GM18873 (cell line): ENCODE measurements at regions not wholly inside any gene's neighbourhood (a gene's known extent, or its start where the extent isn't known, plus 50 kb on each side); places are given as distances from the start of the nearest gene placed in this dataset.

ENCODE experiments used
- ATAC-seq: cut with Tn5 transposase; IDR thresholded peaks from one replicate; pipeline ENCODE4 v1.9.1; 2021; ENCODE audit warnings: mild to moderate bottlenecking, moderate library complexity, moderate number of reproducible peaks; ENCODE audit not compliant: unreplicated experiment, low FRiP score

DNA sequence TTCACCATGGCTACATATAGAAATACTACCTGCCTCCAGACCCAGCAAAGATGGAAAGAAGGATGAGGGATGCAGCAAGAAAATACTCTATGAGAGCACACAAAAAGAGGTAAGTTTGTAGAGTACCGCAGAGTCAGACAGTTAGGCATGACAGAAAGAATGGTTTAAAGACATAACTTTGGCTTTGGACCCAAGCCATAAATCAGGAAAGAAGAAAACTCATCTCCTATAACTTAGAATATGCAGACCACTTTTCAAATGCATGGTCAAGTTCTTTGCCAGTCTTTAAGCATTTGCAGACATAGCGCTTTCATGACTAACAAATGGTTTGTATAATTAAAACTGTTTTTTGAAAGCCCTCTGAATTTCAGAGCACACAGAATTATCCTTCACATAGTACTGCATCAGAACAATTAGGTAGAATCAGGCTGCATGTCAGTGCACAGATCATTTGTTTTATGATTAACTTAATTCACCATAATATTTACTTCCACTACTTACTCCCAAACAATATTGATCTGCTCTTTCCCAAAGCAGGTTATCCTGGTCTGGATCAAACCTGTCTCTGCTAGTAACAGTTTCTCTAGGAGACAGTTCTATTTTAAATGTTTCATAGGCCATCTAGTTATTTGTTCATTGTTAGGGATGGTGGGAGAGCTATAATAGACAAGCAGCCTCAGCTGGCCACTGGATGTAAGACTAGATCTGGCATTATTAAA lies 280.7 kb upstream of the NR5A2 start:
- no peak for ATAC-seq

DNA sequence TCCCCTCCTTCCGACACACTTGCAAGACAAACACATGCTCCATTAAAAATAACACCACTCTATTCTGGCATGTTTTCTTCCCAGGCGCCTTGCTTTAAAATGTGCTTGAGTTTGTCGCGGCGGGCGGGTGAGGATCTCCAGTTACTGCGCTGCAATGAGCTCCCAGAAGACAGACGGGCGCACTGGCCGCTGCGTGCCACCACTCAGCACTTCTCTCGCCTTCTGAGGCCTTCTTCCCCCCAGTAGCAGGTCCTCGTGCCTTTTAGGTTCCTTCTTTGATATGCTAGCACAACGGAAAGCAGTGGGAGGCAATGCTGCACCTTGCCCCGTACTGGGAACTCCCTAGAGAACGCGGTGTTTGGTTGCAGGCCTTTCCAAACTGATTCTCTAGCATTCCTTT lies 279.5 kb upstream of the NR5A2 start:
- no peak for ATAC-seq

DNA sequence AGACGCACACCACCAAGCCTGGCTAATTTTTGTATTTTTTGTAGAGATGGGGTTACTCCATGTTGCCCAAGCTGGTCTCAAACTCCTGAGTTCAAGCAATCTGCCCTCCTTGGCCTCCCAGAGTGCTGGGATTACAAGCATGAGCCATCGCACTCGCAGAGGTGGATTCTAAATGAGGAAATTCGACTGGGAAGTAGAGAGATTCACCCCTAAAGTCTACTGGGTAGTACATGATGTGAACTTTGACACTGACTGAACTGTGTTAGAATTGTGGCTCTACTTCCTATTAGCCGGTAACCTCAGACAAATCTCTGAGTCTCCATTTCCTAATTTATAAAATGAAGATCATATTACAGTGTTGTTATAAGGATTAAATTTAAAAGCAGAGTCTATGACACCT lies 276.0 kb upstream of the NR5A2 start:
- no peak for ATAC-seq

DNA sequence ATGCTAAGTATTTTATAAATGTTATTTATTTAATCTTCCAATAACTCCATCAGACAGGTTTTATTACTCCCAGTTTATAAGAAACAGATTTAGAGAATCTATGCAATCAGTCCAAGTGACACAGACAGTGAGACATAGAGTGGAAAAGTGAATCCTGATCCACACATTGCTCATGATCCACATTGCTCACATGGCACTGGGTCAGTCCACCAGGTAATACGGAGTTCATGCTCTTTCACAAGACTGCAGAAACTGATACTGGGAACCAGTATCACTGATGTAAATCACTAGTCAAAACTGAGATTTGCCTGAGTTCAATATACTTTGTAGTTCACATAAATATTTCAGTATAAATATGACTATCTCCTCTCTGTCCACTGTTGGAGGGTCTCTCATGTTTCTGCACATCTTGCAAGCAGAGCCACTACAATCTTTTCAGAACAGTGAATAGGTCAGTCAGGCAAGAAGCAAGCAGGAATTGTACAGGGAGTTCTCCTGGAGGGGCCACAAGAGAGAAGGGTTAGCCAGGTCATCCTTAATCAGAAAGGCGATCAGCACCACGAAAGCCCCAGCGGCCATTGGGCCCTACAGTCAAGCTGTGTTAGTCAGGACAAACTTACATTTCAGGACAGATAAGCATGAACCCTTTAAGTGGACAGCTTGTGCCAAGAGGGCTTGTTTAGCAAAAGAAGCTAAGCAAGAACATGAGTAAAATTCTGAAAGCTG lies 275.4 kb upstream of the NR5A2 start:
- no peak for ATAC-seq

DNA sequence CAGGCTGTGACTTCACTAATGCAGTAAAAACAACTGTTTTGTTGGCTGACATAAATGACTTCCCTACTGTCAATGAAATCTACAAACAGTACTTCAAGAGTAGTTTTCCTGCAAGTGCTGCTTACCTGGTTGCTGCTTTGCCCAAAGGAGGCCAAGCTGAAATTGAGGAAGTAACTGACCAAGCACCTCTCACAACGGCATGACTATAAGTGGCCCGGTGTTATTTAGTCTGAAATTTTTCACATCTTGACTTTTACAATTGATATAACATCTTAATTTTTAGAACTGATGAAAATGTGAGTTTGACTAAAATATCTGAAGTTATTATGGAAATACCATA lies 274.9 kb upstream of the NR5A2 start:
- no peak for ATAC-seq

DNA sequence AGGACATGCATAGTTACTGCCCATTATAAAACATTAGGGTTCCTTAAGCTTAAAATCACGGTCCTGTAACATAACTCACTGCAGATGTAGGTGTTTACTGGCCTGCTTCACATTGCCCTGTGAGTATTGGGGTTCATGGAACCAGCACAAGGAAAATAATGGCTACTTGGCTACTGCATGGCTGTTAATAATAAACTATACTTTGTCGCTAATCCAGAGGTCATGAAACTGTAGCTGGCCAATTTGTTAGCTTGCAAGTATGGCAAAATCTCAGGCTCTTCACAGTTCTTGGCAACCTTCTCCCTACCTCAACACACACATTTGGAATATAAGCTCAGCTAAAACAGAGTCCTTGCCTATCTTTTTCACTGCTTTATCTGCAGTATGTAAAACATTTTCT lies 274.0 kb upstream of the NR5A2 start:
- no peak for ATAC-seq

DNA sequence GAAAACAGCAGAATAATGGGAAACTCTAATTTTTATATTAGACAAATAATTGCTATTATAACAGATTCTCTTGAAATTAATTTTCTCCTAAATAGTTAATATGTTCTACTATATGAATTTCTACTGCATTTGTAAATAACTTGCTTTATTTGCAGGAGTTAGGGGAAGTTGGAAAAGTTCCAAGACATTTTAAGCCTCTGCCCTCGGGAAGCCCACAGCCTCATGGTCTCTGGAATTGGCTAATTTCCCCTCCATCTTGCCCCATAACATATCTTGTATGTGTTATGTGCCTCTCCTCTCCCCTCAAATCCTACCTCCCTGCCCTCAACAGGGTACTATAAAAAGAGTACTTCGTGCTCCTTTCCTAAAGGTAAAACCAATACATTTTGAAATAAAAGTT lies 271.4 kb upstream of the NR5A2 start:
- ATAC-seq: no peak

DNA sequence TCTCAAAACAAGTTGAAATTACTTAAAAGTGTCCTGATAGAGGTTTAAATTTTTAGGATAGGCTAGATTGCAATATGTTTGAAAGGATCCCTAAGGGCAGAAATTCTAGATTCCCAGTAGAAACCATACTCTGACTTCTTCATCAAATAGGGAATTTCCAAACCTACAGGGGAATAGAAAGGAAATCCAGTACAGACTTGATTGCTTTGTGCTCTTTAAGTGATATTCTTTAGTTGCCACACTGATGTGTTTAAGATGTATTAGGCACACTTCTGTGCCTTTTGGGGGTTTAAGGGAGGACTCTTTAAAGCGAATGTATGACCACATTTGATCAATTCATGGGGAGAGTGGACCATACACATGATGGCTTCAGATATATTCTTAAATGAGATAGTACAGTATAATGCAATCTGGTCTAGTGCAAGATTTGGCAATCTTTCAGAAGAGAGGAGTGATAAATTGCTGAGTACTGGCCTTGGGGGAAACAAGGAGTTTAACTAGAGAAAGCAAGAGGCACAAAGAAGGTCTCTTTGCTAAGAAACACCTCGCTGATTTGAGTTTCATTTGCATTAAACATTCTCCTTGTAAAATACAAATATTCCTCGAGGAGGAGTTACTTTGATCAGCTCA lies 268.8 kb upstream of the NR5A2 start:
- no peak for ATAC-seq

DNA sequence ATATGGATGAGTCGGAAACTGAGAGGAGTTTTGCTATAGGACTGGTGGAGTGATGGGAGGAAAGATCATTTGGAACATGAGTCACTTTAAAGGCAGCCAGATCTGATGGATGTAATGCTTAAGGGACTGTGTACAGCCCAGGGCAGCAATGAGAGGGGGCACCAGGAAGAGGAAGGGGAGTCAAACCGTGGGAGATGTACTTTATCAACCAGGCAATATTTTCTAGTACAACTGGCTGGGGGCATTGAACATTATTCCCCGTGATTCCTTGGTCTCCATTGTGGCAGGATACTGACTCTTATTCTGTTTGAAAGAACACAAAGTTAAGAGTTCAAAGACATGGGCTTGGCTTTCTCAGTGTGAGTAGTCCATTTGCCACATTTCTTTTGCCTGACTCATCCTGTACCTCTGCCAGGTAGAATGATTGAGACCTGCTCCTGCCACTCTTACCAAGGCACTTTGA lies 268.2 kb upstream of the NR5A2 start:
- no peak for ATAC-seq

DNA sequence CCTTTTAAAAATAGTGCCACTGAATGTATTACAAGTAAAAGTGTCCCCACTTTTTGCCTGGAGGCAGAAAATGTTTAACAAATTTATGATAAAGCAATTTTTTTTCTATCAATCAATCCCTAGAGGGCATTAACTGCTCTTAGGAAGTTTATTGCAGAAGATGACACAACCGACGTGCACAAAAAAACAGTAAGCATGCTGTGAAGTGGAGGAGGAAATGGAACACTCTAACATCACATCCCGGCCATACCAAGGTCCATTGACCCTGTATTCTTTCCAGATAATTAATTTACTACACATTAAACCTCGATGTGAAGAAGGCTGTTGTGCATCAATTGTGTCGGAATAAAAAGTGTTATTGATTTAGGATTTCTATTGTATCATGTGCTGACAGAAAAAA lies 264.9 kb upstream of the NR5A2 start:
- ATAC-seq: no peak

DNA sequence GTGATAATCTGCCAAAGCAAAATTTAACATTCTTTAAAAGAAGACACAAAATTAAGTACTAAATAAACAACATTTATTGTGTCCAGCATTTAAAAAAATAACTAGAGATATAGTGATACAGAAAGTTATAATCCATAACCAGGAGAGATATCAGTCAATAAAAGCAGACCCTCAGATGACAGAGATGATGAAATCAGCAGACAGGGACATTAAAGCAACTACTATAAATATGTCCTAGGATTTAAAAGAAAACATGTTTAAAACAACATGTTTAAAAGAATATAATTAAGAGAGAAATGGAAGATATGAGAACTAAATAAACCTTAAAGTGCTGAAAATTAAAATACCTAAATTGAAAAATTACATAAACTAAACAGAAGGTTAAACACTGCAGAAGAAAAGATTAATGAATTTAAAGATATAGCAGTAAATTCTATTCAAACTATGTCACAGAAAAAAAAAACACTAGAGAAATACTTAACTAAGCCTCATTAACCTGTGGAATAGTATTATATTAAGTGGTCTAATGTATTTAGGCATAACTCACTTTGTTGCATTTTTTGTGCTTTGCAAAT lies 261.2 kb upstream of the NR5A2 start:
- no peak for ATAC-seq

DNA sequence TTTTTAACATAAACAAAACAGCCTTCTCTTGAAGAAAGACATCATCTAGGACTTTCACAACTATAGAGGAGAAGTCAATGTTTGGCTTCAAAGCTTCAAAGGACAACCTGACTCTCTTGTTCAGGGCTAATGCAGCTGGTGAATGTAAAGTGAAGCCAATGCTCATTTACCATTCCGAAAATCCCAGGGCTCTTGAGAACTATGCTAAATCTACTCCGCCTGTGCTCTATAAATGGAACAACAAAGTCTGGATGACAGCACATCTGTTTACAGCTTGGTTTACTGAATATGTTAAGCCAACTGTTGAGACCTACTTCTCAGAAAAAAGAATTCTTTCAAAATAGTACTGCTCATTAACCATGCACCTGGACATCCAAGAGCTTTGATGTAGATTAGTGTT lies 259.8 kb upstream of the NR5A2 start:
- ATAC-seq: no peak

DNA sequence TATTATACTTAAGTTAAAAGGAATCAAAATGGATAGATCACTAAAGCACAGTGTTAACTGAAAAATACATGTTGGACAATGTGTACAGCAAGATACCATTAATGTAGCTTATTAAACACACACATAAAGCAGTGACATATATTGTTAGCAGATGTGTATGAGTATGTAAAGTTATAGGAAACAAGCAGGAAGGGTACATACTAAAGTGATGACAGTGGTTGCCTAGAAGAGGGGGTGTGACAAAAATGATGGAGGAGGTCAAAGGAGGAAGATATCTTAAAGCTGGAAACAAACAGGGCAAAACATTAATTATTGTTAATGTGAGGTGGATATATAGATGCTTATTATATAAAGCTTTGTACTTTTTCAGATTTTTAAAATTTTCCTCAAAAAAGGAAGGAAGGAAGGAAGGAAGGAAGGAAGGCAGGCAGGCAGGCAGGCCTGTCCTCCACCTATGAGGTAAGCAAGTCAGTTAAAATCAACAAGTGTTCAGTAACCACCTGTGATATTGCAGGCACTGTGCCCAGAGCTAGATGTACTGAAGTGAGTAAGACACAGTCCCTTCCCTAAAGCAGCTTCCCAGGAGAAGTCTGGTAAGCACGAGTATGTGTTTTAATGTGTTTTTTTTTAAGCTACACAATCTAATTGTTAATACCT lies 252.9 kb upstream of the NR5A2 start:
- no peak for ATAC-seq

DNA sequence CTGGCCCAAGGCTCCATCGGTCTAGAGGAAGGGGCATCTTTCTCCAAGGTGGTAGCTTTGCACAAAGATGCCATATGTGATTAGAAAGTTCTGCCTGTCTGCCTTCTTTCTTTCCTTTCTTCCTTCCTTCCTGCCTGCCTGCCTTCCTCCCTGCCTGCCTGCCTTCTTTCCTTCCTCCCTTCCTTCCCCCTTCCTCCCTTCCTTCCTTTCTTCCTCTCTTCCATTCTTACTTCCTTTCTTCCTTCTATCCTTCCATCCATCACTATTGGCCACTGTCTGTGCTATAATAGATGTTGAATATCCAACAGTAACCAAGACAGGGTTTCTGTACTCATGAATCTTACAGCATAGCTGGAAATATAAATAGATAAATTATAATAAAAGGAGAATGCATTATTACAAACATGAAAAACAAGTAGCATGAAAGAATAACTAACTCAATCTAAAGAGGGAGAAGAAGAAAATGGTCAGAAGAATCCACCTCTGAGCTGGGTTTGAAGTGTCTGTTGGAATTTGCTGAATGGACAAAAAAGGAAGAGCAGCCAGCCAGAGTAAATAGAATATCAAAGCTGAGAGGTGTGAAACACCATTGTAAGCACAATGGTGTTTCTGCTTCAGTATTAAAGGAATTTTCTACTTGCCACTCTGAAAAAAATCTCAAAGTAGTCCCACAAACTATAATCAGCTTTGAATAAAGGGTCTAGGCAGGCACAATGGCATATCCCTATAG lies 250.6 kb upstream of the NR5A2 start:
- ATAC-seq: no peak

DNA sequence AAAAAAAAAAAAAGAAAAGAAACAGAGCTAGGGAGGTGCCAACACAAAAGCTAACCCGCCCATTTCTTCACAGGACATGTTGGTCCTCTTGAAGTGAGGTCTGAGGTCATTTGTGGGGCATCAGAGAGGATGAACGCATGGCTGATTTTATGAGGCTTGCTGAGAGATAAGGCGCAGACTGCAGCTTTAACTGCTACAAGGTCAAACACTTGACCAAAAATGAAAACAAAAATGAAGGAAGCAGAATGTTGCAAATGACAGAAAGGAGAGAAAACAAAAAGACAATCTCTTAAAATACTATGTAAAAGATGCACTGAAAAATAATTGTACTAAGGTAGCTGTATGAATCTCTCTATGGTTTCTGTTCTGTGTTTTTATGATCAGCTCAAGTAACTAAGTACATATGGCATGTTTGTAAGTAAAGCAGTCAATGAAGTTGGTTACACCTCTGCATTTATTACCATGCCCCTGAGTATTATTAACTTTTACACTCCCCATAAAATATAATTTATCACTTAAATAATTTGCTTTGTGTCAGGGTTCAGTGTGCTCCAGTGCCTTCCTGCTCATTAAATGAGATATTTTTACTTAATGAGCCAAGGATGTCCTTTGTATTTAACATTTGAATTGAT lies 249.1 kb upstream of the NR5A2 start:
- ATAC-seq: no peak

DNA sequence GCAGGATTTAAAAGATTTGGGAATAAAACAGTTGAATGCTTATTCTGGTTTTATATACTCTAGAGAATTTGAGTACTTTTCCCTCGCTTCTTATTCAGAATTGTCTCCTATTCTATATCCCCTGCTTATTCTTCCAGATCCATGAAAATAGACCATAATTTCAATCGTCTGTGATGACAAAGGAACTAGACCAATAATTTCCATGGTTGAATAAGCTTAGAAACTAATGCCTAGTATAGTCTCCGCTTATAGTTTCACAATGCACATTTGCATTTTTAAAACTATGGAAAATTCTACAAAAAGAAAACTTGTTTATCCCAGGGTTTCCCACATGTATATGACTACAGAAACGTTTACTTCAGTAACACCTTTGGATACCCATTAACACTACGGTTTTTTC lies 247.4 kb upstream of the NR5A2 start:
- ATAC-seq: no peak

DNA sequence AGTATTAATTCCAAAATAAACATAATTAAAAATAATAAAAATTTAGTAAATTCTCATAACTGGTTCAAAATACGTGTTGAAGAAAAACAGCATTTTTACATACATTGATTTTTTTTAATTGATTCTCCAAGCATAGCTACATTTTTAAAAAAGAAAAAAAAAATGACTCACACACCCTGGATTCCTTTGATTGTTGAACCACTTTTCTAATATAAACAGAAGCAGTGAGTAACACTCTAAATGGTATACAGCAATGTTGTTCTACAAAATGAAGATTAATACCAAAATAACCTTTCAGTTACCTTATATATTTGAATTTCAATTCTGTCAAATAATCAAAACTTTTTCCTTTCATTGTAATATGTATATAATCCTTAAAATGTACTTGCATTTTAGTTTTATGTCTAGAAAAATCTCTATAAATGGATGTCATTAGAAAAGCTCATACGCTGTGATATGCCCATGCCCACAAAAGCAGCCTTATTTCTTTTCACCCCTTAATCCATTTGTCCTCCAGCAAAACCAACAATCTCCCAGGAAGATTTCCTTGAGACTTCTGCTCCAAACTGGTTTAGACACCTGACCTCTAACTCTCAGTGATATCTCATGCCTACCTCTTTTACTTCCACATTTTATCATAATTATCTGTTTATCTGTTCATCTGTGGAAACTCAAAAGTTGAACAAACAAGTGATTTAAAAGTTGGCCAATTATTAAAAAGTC lies 246.4 kb upstream of the NR5A2 start:
- ATAC-seq: no peak

DNA sequence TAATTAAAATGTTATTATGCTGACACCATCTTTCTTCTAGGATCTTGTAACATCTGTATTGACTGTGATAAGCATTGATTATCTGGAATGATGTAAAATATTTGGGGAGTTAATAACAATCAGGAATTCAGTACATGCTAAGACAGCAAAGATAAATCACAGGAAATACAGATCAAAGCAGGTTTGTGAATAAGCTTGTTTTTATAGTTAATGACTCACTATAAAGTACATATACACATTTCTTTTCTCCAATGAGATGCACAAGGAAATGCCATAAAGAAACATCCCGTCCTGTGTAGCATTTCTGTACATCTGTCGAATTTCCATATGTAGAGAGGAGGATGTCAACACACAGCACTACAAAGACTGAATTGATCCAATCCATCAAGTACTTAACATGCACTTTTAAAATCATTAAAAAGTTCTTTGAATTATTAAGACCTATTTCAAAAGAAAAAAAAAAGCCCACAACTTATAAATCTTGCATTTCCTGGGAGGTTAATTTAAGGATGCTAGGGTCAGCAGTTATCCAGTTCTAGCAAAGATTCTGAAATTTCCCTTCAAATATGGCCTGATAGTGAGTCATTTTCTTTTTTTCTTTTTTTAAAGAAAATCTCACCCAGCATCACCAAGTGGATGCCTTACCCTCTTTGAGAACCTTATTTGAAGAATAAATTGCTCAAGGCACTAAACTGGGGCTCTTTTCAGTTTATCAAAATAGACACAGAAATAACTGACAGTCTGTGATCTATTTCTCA lies 243.2 kb upstream of the NR5A2 start:
- ATAC-seq: no peak

DNA sequence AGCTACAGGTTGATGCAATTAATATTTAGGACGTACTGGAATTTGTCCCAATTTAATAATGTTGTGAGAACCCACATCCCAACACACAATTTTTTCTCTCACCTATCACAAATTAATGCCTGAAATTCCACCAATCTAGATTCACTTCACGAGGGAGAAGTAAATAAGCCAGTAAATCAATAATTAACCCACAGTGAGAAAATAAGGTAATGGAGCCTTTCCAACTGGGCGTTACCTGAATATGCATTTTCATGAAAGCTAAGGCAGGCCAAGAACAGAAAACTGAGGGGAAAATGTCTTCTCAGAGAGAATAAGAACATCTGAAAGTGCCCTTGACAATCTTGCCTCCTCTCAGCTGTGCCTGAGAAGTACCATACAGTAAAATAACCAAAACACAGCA lies 240.8 kb upstream of the NR5A2 start:
- ATAC-seq: no peak
